K562 (cell line): ENCODE measurements at regions not wholly inside any gene's neighbourhood (a gene's known extent, or its start where the extent isn't known, plus 50 kb on each side); places are given as distances from the start of the nearest gene placed in this dataset.

Source experiments
- ATAC-seq: fragments of 200-7000 bp; cut with Tn5 transposase; 3 replicates; pipeline ENCODE4 v1.9.1; 2020; ENCODE audit warnings: moderate library complexity
- BruUV-seq: library from RNA; stranded (reverse); fragments of 400-500 nt; replicated peaks from 2 replicates; lab custom pipeline; 2021; lab: Mats Ljungman, UMichigan
- CTCF ChIA-PET: fragments of 300-600 bp; formaldehyde crosslinking; extraction: SDS; loops from one replicate; lab custom pipeline; 2021; ENCODE audit warnings: low intra/inter-chr PET ratio; lab: Yijun Ruan, JAX
- POLR2A ChIA-PET: fragments of 300-600, 350-650 bp; sonication (Branson Sonifier 250); formaldehyde crosslinking; extraction: SDS; loops from one replicate; lab custom pipeline; 2021; ENCODE audit warnings: antibody characterized with exemption, inconsistent platforms; lab: Yijun Ruan, JAX
- DNase-seq, 4 experiments: peaks; one replicate each; pipeline versions ENCODE4 v3.0.0 to v3.0.0-alpha.2; 2011 to 2018; ENCODE audit warnings: low spot score in 3 of 4, mixed read lengths in 3 of 4; ENCODE audit errors: extremely low read depth in 1 of 4
- FAIRE-seq: peaks from 2 replicates; lab custom pipeline; 2011; peaks lifted over from hg19 to GRCh38; lab: Jason Lieb, UNC
- H2AFZ ChIP-seq: 2 replicates; pipeline ENCODE4 v1.6.0; 2011; ENCODE audit warnings: low read depth, low read length, control low read depth, inconsistent platforms
- H3K27ac ChIP-seq: fragments of 200-600 bp; 3 replicates; pipeline ENCODE4 v1.8.0; 2011; ENCODE audit warnings: low read depth, mild to moderate bottlenecking, control low read depth, inconsistent platforms, low read length, moderate library complexity, mixed read lengths; ENCODE audit errors: extremely low read depth
- H3K27me3 ChIP-seq, 2 experiments: fragments of 300-600 bp in 1 of 2; 2 replicates in 1 of 2; 3 replicates in 1 of 2; pipeline versions ENCODE4 v1.6.0 to v1.8.0; 2011; ENCODE audit warnings: inconsistent platforms in 2 of 2, low read length in 2 of 2, mild to moderate bottlenecking in 1 of 2, mixed read lengths in 1 of 2, moderate library complexity in 1 of 2; ENCODE audit not compliant: control insufficient read depth in 2 of 2, insufficient read depth in 2 of 2
- H3K36me3 ChIP-seq: fragments of 300-600 bp; 3 replicates; pipeline ENCODE4 v1.8.0; 2011; ENCODE audit warnings: mild to moderate bottlenecking, low read length, inconsistent platforms; ENCODE audit not compliant: control insufficient read depth, insufficient read depth
- H3K4me1 ChIP-seq, 2 experiments: fragments of 200-600 bp in 1 of 2; replicated peaks in 1 of 2; 2 replicates in 1 of 2; 3 replicates in 1 of 2; pipeline versions ENCODE4 v1.5.1 to v1.8.0; 2011; ENCODE audit warnings: inconsistent platforms in 2 of 2, low read length in 2 of 2, mild to moderate bottlenecking in 1 of 2, mixed read lengths in 1 of 2, moderate library complexity in 1 of 2; ENCODE audit not compliant: control insufficient read depth in 2 of 2, insufficient read depth in 2 of 2
- H3K4me2 ChIP-seq: 2 replicates; pipeline ENCODE4 v1.6.1; 2011; ENCODE audit warnings: low read length, control low read depth, inconsistent platforms, mixed read lengths; ENCODE audit not compliant: insufficient read depth
- H3K4me3 ChIP-seq: fragments of 200-600 bp; sonication (generic), shearing (Covaris generic); 2 replicates; pipeline ENCODE4 v1.5.1; 2016; ENCODE audit warnings: control low read depth, inconsistent platforms
- H3K79me2 ChIP-seq: fragments of 200-600 bp; 3 replicates; pipeline ENCODE4 v1.8.0; 2011; ENCODE audit warnings: low read length, inconsistent platforms; ENCODE audit not compliant: control insufficient read depth, insufficient read depth
- H3K9ac ChIP-seq, 2 experiments: 2 replicates each; pipeline versions ENCODE4 v1.6.0 to v1.6.1; 2011; ENCODE audit warnings: low read depth in 2 of 2, low read length in 2 of 2, control low read depth in 1 of 2, inconsistent platforms in 1 of 2, mild to moderate bottlenecking in 1 of 2, mixed read lengths in 1 of 2; ENCODE audit not compliant: insufficient read depth in 1 of 2
- H3K9me1 ChIP-seq: one replicate; pipeline ENCODE4 v1.6.0; 2011; ENCODE audit warnings: inconsistent platforms, mild to moderate bottlenecking, low read length, moderate library complexity; ENCODE audit not compliant: control insufficient read depth, insufficient read depth
- H3K9me3 ChIP-seq: replicated peaks from 2 replicates; pipeline ENCODE4 v1.5.1; 2011; ENCODE audit warnings: low read depth, low read length, inconsistent platforms; ENCODE audit not compliant: control insufficient read depth, insufficient read depth
- H4K20me1 ChIP-seq: replicated peaks from 2 replicates; pipeline ENCODE4 v1.6.1; 2011; ENCODE audit warnings: low read length, inconsistent platforms, mixed read lengths; ENCODE audit not compliant: control insufficient read depth, insufficient read depth
- ARID3B ChIP-seq: fragments of 250-450 bp; sonication (Bioruptor Pico); IDR thresholded peaks from 2 replicates; pipeline ENCODE4 v1.4.0; 2020; ENCODE audit warnings: borderline replicate concordance
- CHCHD3 ChIP-seq: fragments of 250-450 bp; sonication (Bioruptor Pico); IDR thresholded peaks from 2 replicates; pipeline ENCODE4 v2.1.2; 2022; ENCODE audit warnings: mild to moderate bottlenecking
- GATAD2A ChIP-seq: fragments of 450-650 bp; IDR thresholded peaks from 2 replicates; pipeline ENCODE4 v1.6.1; 2017
- NFIC ChIP-seq: fragments of 450-650 bp; IDR thresholded peaks from 2 replicates; pipeline ENCODE4 v1.6.1; 2017; ENCODE audit warnings: mild to moderate bottlenecking, inconsistent platforms
- SIN3B ChIP-seq: fragments of 450-650 bp; IDR thresholded peaks from 2 replicates; pipeline ENCODE4 v1.6.1; 2017; ENCODE audit warnings: low read depth, mild to moderate bottlenecking, moderate library complexity
- SMARCA5 ChIP-seq: fragments of 450-650 bp; IDR thresholded peaks from 2 replicates; pipeline ENCODE4 v1.6.1; 2016
- ZNF224 ChIP-seq: sonication (generic); formaldehyde crosslinking; IDR thresholded peaks from 2 replicates; pipeline ENCODE4 v1.8.0; 2022; ENCODE audit warnings: mild to moderate bottlenecking, missing genetic modification reagents
- ZNF586 ChIP-seq: fragments of 450-650 bp; formaldehyde crosslinking; conservative IDR thresholded peaks from 2 replicates; pipeline ENCODE4 v1.4.0; 2020; ENCODE audit warnings: mild to moderate bottlenecking, moderate library complexity
- WGBS: fragments of 100-300 bp; shearing (Covaris generic); methylation state at CpG from one replicate; pipeline ENCODE4 v1.1.6; 2016; ENCODE audit warnings: low coverage, mixed read lengths; ENCODE audit not compliant: insufficient coverage; ENCODE audit errors: missing lambda C conversion rate; 5-methylcytosine and 5-hydroxymethylcytosine counted together
- in situ Hi-C: fragments of 300-500 bp; cut with MboI; formaldehyde crosslinking; loops from 4 replicates; pipeline ENCODE4 v1.15.0; 2018; ENCODE audit warnings: inconsistent platforms, mixed read lengths
- intact Hi-C: fragments of 100-400 bp; cut with micrococcal nuclease; formaldehyde crosslinking; loops from 2 replicates; pipeline ENCODE4 v1.14.2; 2022

DNA sequence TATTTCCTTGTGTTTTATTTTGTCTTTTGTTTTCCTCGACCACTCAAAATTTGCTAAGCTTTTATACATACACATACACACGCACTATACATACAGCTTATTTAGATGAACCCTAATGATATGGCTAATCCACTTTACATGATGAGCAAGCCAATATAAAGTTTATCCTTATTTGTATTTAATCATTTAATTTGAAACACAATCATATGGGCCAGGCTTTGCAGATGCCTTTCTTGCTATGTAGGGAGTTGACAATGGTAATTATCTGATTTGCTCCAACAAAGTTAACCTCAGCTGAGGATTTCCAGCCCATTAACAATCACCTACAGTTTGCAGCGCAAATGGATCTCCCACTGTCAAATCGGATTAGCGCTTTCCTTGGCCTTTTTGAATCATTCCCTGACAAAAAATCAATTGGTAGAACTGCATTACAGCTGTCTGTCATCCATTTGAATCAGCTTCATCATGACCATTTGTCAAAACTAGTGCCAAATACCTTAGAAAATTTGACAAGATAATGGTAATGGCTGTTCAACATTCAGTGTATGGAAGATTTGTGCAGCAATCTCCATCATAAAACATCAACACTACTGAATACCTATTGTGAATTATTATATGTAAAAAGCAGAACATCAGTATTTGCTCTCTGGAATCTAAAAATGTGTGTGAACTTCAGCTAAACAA is 352.6 kb downstream of the MRPL39 start:
- intact Hi-C loops (no loop called here), in situ Hi-C loops (no loop called here)
- no peaks in the 10 kb centered on the region for H3K4me1 ChIP-seq
- H3K36me3 ChIP-seq, result no peaks in the 10 kb centered on the region
- no peak overlapping the region for H2AFZ ChIP-seq
- BruUV-seq, result no TSS peak
- WGBS, result 0% methylated on average over 5 of the region's 5 CpGs
- ATAC-seq (no peak), DNase-seq (no peak), FAIRE-seq (no peak)
- H3K79me2 ChIP-seq, result no peaks in the 10 kb centered on the region
- no peaks in the 10 kb centered on the region for H4K20me1 ChIP-seq
- no peak overlapping the region for H3K27ac ChIP-seq
- no peak overlapping the region for H3K4me2 ChIP-seq
- TF ChIP-seq ZNF586 (CRISPR knock-in tag) (no peak), GATAD2A (no peak), NFIC (no peak), ZNF224 (CRISPR knock-in tag) (no peak), SIN3B (no peak), ARID3B (no peak), CHCHD3 (CRISPR knock-in tag) (no peak), SMARCA5 (no peak)
- H3K9me3 ChIP-seq, result no peaks in the 10 kb centered on the region; the same call in 1 of the 2 replicates
- H3K4me3 ChIP-seq, result no peak overlapping the region
- no peaks in the 10 kb centered on the region for H3K27me3 ChIP-seq
- H3K9me1 ChIP-seq, result no peaks in the 10 kb centered on the region
- POLR2A ChIA-PET, result no interaction called here
- CTCF ChIA-PET, result no interaction called here
- no peak overlapping the region for H3K9ac ChIP-seq
